HFF-Myc (cell line): ENCODE measurements at regions not wholly inside any gene's neighbourhood (a gene's known extent, or its start where the extent isn't known, plus 50 kb on each side); places are given as distances from the start of the nearest gene placed in this dataset.

Source experiments
- DNase-seq: peaks from one replicate; pipeline ENCODE4 v3.0.0-alpha.2; 2011; ENCODE audit warnings: low read depth; ENCODE audit errors: extremely low read depth
- H3K4me3 ChIP-seq: replicated peaks from 2 replicates; pipeline ENCODE4 v1.5.1; 2011; ENCODE audit warnings: low read depth, mild to moderate bottlenecking, control low read depth, low read length
- CTCF ChIP-seq: IDR thresholded peaks from 2 replicates; pipeline ENCODE4 v1.5.1; 2012; ENCODE audit warnings: mild to moderate bottlenecking, low read depth, low read length, control low read depth; ENCODE audit errors: missing control alignments

GRCh38 chr5:29077451-29077850 is 2039.1 kb upstream of the CDH9 start:
- no peak for DNase-seq
- H3K4me3 ChIP-seq, result no peak overlapping the region
- no peak for TF ChIP-seq CTCF

- H3K4me3 ChIP-seq, result no peak overlapping the region
- DNase-seq, result no peak
- no peak for TF ChIP-seq CTCF
Measured at GRCh38 chr5:29069104-29069402, 2030.7 kb upstream of the CDH9 start.

- no peak for TF ChIP-seq CTCF
- H3K4me3 ChIP-seq, result no peak overlapping the region
- no peak for DNase-seq
Measured at GRCh38 chr5:29061381-29061780, 2023.0 kb upstream of the CDH9 start.

GRCh38 chr5:29054694-29055093 is 2016.3 kb upstream of the CDH9 start:
- TF ChIP-seq CTCF, result no peak
- DNase-seq, result no peak

GRCh38 chr5:29054282-29054681 is 2015.9 kb upstream of the CDH9 start:
- H3K4me3 ChIP-seq, result no peak overlapping the region
- TF ChIP-seq CTCF, result no peak
- DNase-seq, result no peak

More at GRCh38 chr5:29054694-29055093, 2016.3 kb upstream of the CDH9 start:
- no peak overlapping the region for H3K4me3 ChIP-seq

GRCh38 chr5:29051509-29051908 is 2013.1 kb upstream of the CDH9 start:
- TF ChIP-seq CTCF, result no peak
- DNase-seq, result no peak
- H3K4me3 ChIP-seq, result no peak overlapping the region

GRCh38 chr5:29042152-29042551 is 2003.8 kb upstream of the CDH9 start:
- TF ChIP-seq CTCF, result no peak
- DNase-seq, result no peak
- no peak overlapping the region for H3K4me3 ChIP-seq
